ENCODE measurements at regions not wholly inside any gene's neighbourhood (a gene's known extent, or its start where the extent isn't known, plus 50 kb on each side); places are given as distances from the start of the nearest gene placed in this dataset.

- no peak for DNase-seq (ENCODE audit: low read depth in 2 of 2)
Measured at GRCh38 chr12:3995306-3995705, 122.1 kb upstream of the PARP11 start.

DNA sequence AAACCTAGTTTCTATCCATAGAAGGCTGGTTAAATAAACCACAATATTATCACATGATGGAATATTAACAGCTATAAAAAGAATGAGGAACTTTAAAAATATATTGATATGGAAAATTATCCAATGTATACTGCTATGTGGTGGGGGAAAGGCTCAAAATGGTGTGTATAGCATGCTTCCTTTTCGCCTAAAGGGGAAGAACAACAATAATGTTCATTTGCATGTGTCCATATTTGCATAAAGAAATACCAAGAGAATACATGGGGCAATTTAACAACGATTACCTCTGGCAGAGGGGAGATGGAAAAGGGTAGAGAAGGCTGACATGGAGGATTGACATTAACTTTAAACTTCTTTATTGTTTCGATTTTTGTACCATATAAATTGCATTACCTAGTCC lies 121.3 kb upstream of the PARP11 start:
- no peak for DNase-seq (ENCODE audit: low read depth in 2 of 2)

- no peak for DNase-seq (ENCODE audit: low read depth in 2 of 2)
Measured at GRCh38 chr12:3992945-3993344, 119.7 kb upstream of the PARP11 start.

DNA sequence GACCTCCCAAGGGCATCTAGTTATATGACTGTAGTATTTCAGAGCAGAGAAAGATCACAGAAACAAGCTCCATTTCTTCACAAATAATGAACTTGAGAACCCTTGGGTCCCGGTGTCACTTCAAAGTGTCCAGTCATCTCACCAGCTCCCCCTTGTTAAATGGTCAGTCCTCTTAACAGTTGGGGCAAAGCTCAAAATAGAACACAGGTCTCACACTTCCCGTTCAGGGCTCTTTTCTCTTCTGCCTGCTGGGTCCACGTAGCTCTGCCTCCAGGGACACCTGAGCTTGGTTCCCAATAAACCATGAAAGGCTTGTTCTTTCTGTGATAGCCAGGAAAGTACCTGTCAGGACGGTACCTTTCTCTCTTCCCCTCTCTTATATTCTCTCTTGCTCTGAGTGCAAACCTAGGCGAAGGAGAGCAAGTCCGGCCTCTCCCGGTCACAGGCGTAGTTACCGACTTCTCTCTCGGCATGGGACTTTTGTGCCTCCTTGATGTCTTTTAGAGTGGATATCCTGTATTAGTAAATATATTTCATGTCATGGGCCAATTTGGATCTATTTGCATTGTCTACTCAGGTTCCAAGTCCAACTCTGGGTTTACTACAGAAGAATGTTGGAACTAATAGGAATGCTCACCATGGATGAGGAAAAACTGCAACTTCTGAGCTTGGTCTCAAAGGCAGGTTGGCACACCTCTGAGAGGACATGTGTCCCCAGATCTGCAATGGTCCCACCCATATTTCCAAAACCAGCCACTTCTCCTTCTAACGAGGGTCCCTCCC lies 118.8 kb upstream of the PARP11 start:
- no peak for DNase-seq (ENCODE audit: low read depth in 2 of 2)

DNA sequence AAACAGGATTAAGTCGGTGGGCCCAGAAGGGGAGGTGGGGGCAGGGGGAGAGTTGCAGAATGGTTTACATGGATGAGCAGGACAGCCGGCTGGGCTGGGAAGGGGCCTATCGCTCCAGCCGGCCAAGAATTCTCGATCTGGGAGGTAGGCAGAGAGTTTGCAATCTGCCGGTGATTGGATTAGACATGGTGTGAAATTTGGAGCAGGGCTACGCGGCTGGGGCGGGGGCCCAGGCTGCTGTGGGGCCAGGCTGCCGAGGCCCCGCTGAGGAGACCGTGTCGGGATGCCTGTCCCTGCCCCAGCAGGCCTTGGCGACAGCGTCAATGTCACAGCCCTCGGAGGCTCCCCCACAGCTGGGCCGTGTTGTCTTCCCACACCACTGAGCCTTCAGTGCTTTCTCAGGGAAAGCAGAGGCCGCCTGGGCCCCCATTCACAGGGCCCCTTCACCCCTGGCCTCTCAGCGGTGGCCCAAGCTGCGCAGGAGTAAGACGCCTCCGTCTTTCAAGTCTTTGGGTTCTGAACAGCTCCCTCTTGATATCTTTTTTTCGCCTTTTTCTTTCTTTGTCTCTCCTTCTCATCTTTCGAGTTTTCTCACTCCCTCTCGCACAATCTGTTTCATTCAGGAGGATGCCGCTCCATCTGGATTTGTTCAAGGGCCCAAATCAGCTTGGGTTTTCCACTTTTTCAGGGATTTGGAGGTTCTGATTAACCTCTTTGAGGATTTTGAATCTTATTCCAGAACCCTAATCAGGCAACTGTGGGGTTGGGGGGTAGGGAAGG lies 117.5 kb upstream of the PARP11 start:
- no peak for DNase-seq (ENCODE audit: low read depth in 2 of 2)

- no peak for DNase-seq (ENCODE audit: low read depth in 2 of 2)
Measured at GRCh38 chr12:3989218-3989550, 116.0 kb upstream of the PARP11 start.

DNA sequence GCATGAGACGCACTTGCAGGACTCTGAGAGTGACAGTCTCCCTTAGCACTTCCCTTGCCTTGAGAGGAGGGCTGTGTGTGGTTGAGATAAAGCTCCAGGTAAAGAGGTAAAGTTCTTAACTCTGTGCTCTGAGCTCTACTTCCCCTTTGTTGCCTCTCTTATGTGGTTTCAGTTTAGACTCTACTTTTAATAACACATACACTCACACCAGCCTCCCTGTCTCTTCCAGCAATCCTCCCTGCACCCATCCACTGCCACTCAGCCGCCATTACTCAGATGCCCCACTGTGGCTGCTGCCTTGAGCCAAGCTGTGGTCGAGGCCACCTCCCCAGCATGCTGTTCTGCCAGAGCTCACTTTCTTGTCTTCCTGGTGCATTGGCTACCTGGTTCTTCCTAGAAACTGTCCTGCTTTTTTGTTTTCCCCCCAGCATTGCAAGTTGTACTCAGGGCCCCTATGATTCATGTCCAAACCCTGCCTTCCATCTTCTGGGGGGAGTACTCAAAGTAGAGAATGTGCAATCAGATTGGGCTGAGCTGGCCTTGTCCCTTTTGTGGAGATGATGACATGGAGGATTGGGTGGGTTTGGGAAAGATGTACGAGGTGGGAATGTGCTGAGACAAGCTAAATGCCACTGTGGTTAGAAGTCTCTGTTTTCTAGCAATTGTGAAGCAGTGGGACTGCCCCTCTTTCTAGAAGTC lies 115.5 kb upstream of the PARP11 start:
- DNase-seq (ENCODE audit: low read depth in 2 of 2) = no peak

DNA sequence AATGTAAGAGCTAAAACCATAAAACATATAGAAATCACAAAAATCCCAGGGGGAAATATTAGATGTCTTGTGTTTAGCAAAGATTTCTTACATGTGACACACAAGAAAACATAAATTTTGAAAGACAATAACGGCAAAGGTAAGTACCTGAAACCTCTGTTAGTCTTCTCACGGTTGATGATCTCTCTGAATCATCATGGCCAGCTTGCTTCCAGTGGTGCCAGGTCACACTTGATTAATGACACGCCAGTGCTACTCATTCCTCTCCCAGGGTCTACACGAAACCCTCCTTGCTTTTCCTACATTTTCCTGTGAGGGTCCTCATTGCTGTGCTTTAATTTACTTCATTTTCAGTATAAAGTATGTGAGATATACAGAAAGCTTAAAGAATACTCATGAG lies 114.4 kb upstream of the PARP11 start:
- DNase-seq (ENCODE audit: low read depth in 2 of 2) = no peak

- no peak for DNase-seq (ENCODE audit: low read depth in 2 of 2)
Measured at GRCh38 chr12:3980504-3981272, 107.5 kb upstream of the PARP11 start.

GRCh38 chr12:3977621-3978020 lies 104.4 kb upstream of the PARP11 start:
- no peak for DNase-seq (ENCODE audit: low read depth in 2 of 2)

DNA sequence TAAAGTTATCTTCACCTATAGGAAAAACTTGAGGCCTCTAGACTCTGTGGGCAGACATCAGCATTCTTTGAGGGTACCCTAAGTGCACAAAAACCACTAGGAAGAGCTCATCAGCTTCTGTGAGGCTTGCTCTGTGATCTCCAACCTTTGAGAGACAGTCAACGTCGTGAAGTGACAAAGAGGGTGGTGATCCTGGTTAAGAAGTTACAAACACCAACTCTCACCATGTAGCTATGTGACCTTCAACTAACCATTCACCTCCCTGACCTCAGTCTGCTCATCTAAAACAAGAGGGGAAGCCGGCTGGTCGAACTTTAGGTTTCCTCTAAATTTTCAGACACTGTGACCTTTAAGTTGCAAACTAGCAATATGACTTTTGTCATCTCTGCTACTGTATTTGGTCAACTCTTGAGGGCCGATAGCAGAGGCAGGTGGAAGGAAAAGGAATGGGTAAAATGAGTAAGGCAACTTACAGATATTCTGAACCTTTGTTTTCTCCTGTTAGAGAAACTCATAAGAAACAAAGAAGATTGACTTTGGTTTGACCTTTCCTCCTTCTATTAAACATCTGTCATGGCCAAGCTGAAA lies 103.2 kb upstream of the PARP11 start:
- no peak for DNase-seq (ENCODE audit: low read depth in 2 of 2)

- DNase-seq (ENCODE audit: low read depth in 2 of 2) = no peak
Measured at GRCh38 chr12:3975652-3976051, 102.5 kb upstream of the PARP11 start.

DNA sequence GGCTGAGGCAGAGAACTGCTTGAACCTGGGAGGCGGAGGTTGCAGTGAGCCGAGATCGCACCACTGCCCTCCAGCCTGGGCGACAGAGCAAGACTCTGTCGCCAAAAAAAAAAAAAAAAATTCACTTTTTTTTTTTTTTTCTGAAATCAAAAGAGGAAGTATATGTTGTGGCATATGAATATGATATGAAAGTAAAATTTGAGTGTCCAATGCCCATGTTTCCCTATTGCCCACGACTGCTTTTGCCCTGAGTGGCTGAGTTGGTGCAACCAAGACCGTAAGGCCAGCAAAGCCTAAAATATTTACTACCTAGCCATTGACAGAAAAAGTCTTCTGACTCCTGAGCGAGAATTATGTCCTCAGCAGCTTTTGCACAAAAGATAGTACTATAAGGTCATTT lies 101.7 kb upstream of the PARP11 start:
- DNase-seq (ENCODE audit: low read depth in 2 of 2) = no peak

DNA sequence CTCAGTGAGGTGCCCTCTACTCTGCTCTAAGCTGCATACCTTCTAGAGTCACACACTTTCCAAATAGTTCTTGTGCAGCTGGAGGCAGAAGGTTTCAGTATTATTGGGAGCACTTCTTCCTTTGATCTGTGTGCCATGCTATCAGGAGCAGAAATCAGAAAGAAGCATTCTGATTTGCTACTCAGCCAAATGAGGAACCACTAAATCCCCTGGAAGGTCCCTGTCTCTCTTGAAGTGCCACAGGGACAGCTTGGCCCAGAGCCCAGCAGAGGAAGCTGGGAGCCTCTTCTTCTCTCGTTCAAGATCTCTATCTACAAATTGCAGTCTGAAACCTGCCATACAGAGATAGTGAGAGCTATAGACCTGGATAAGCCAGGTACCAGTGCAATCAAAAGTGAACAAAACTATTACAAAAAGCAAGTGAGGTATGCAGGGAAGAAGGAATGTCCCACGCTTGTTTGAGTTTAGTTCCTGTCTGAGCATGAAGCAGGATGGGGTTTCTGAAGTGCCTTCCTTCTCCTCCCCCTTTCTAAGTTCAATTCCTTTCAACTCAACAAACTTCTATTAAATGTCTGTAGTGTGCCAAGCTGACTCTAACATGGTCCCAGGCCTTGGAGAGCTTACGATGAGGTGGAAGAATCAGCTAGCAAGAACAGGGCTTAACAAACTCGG lies 100.9 kb upstream of the PARP11 start:
- DNase-seq (ENCODE audit: low read depth in 2 of 2) = no peak

- no peak for DNase-seq (ENCODE audit: low read depth in 2 of 2)
Measured at GRCh38 chr12:3973269-3973884, 100.2 kb upstream of the PARP11 start.

DNA sequence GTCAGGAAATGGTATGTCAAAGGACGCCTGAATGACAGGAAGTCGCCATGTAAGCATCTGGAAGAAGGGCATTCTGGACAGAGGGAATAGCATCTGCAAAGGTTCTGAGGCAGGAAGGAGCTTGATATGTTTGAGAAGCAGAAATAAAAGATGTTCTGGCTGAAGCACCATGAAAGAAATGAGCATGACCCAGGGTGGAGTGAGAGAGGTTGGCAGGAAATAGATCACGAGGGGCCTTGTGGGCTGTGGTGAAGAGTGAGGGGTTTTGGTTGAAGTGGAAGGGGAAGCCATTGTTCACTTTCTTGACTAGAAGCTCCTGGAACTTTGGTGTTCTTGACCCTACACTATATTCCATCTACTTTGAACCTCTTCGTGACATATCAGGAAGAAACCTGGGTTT lies 99.4 kb upstream of the PARP11 start:
- DNase-seq (ENCODE audit: low read depth in 2 of 2) = no peak

DNA sequence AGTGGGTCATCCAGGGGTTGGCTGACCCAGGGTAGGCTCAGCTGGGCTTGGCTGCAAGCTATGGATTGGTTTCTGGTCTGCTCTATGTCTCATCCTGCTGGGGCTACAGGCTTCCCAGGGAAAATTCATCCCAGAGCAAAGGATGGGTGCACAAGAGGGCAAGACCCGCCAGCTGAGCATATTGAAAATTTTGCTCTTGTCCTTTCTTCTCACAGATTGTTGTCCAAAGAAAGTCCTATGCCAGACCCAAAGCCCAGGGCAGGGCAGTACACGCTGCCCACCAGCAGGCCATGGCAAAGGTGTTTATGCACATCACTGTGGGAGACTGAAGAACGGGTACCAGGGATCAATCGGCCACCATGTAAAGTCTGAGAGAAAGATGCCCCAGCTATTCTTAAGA lies 95.3 kb upstream of the PARP11 start:
- DNase-seq (ENCODE audit: low read depth in 2 of 2) = no peak

- DNase-seq (ENCODE audit: low read depth in 2 of 2) = no peak
Measured at GRCh38 chr12:3967556-3968160, 94.5 kb upstream of the PARP11 start.

GRCh38 chr12:3966376-3966775 lies 93.2 kb upstream of the PARP11 start:
- no peak for DNase-seq (ENCODE audit: low read depth in 2 of 2)

DNA sequence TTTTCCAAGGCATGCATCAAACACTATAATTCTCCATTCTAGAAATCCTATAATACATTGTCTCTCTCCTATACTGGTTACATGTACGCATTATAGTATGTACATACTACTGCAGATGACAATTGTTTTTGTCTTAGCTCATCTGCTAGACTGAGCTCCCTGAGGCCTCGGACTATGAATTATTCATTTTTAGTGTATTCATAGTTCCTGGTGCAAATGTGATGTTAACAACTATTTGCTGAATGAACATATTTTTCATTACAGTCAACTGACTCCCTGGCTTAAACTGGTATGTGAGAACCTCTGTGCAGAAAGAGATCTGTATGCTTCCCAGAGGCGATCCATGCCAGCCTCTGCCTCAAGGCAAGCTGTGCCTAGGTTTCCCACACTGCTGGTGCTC lies 91.8 kb upstream of the PARP11 start:
- no peak for DNase-seq (ENCODE audit: low read depth in 2 of 2)
